Keratinocyte (primary cell): ENCODE measurements at regions not wholly inside any gene's neighbourhood (a gene's known extent, or its start where the extent isn't known, plus 50 kb on each side); places are given as distances from the start of the nearest gene placed in this dataset.

Source experiments
- DNase-seq: peaks from one replicate; pipeline ENCODE4 v3.0.0-alpha.2; 2011; ENCODE audit warnings: low read depth, missing footprints, low spot score
- FAIRE-seq: peaks from 2 replicates; lab custom pipeline; 2011; peaks lifted over from hg19 to GRCh38; lab: Jason Lieb, UNC
- H2AFZ ChIP-seq: 2 replicates; pipeline ENCODE4 v1.6.0; 2012; ENCODE audit warnings: low read length, control low read depth, inconsistent platforms; ENCODE audit not compliant: control insufficient read depth
- H3K27ac ChIP-seq: 2 replicates; pipeline ENCODE4 v1.5.1; 2011; ENCODE audit warnings: low read length; ENCODE audit not compliant: control insufficient read depth, insufficient read depth
- H3K27me3 ChIP-seq: 3 replicates; pipeline ENCODE4 v1.6.0; 2011; ENCODE audit warnings: low read length; ENCODE audit not compliant: control insufficient read depth, insufficient read depth; ENCODE audit errors: extremely low read depth
- H3K36me3 ChIP-seq, 2 experiments: 2 replicates in 1 of 2; 3 replicates in 1 of 2; pipeline ENCODE4 v1.5.1; 2011; ENCODE audit warnings: low read length in 2 of 2, mild to moderate bottlenecking in 1 of 2; ENCODE audit not compliant: control insufficient read depth in 2 of 2, insufficient read depth in 2 of 2; ENCODE audit errors: extremely low read depth in 1 of 2
- H3K4me1 ChIP-seq: 3 replicates; pipeline ENCODE4 v1.5.1; 2011; ENCODE audit warnings: low read length; ENCODE audit not compliant: control insufficient read depth, insufficient read depth; ENCODE audit errors: extremely low read depth
- H3K4me2 ChIP-seq: 3 replicates; pipeline ENCODE4 v1.6.0; 2011; ENCODE audit warnings: low read depth, low read length; ENCODE audit not compliant: control insufficient read depth, insufficient read depth; ENCODE audit errors: extremely low read depth
- H3K4me3 ChIP-seq, 3 experiments: fragments of 200-600 bp in 1 of 3; sonication (generic) in 1 of 3; 2 replicates in 2 of 3; 3 replicates in 1 of 3; pipeline ENCODE4 v1.5.1; 2011 to 2016; ENCODE audit warnings: low read length in 3 of 3, mild to moderate bottlenecking in 3 of 3, control low read depth in 2 of 3, inconsistent platforms in 1 of 3, low read depth in 1 of 3, mixed read lengths in 1 of 3, mixed run types in 1 of 3, moderate library complexity in 1 of 3; ENCODE audit not compliant: control insufficient read depth in 2 of 3, insufficient read depth in 2 of 3; ENCODE audit errors: extremely low read depth in 1 of 3
- H3K79me2 ChIP-seq: 2 replicates; pipeline ENCODE4 v1.6.0; 2012; ENCODE audit warnings: low read length; ENCODE audit not compliant: control insufficient read depth, insufficient read depth
- H3K9ac ChIP-seq: 3 replicates; pipeline ENCODE4 v1.6.0; 2011; ENCODE audit warnings: low read length; ENCODE audit not compliant: control insufficient read depth, insufficient read depth; ENCODE audit errors: extremely low read depth
- H3K9me1 ChIP-seq: 3 replicates; pipeline ENCODE4 v1.6.0; 2011; ENCODE audit warnings: low read length; ENCODE audit not compliant: control insufficient read depth, insufficient read depth; ENCODE audit errors: extremely low read depth
- H3K9me3 ChIP-seq: 2 replicates; pipeline ENCODE4 v1.5.1; 2012; ENCODE audit warnings: low read depth, low read length; ENCODE audit not compliant: control insufficient read depth
- H4K20me1 ChIP-seq: 3 replicates; pipeline ENCODE4 v1.6.0; 2011; ENCODE audit warnings: low read length; ENCODE audit not compliant: control insufficient read depth, insufficient read depth; ENCODE audit errors: extremely low read depth
- EZH2 ChIP-seq: IDR thresholded peaks from one replicate; pipeline ENCODE4 v1.6.1; 2012; ENCODE audit warnings: inconsistent platforms, mild to moderate bottlenecking, low read length, moderate library complexity
- dilution Hi-C: fragments of 300-500 bp; cut with MboI; formaldehyde crosslinking; loops from one replicate; pipeline ENCODE4 v1.7.0; 2020; ENCODE audit warnings: low sequenced_read_pairs; ENCODE audit not compliant: extremely low pct_ligation_motif_present
- TF ChIP-seq, protein P1 (sequence below), 3 experiments: IDR thresholded peaks in 1 of 3; conservative IDR thresholded peaks in 1 of 3; optimal IDR thresholded peaks in 1 of 3; 2 replicates in 2 of 3; 3 replicates in 1 of 3; pipeline versions ENCODE3 to v1.5.1; 2011; ENCODE audit warnings: low read length in 3 of 3, mild to moderate bottlenecking in 3 of 3, moderate library complexity in 2 of 3, control low read depth in 1 of 3, inconsistent platforms in 1 of 3; ENCODE audit not compliant: insufficient read depth in 2 of 3; ENCODE audit errors: extremely low read depth in 1 of 3

DNA sequence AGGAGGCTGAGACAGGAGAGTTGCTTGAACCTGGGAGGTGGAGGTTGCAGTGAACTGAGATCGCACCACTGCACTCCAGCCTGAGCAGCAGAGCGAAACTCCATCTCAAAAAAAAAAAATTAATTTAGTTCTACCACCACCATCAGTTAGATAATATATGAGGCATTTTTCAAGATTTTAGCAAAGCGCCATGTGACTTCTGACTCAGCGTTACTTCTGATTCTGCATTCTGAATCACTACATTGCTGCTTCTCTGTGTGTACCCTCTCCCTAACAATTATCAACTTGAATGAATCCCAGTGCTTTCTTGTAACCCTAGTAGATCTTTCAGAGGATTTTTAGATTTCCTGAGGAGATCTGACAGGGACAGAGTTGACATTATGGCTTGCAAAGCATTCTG, 176.8 kb upstream of the SORCS1 start:
- dilution Hi-C loops, result no loop called here
- FAIRE-seq, result no peak

DNA sequence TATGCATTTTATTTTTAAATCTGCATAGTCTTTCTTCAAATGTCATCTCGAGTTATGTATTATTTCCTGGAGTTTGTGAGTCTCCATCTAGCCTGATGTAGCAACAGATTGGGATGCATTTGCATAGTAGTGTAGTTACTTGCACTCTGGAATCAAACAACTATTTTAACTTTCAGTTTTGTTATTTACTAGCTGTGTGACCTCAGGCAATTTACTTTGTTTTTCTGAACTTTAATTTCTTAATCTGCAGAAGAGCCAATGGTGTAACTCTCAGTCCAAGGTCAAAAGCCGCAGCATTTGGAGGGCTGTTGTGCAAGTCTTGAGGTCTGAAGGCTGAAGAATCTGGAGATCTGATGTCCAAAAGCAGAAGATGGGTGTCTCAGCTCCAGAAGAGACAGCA, 175.8 kb upstream of the SORCS1 start:
- no peak overlapping the region for H3K4me3 ChIP-seq
- no peaks in the 10 kb centered on the region for H3K36me3 ChIP-seq
- H3K9me3 ChIP-seq, result no peaks in the 10 kb centered on the region
- H3K79me2 ChIP-seq, result no peaks in the 10 kb centered on the region
- DNase-seq (no peak), FAIRE-seq (no peak)
- dilution Hi-C loops, result no loop called here
- no peak overlapping the region for H3K9ac ChIP-seq
- TF ChIP-seq, protein P1, sequence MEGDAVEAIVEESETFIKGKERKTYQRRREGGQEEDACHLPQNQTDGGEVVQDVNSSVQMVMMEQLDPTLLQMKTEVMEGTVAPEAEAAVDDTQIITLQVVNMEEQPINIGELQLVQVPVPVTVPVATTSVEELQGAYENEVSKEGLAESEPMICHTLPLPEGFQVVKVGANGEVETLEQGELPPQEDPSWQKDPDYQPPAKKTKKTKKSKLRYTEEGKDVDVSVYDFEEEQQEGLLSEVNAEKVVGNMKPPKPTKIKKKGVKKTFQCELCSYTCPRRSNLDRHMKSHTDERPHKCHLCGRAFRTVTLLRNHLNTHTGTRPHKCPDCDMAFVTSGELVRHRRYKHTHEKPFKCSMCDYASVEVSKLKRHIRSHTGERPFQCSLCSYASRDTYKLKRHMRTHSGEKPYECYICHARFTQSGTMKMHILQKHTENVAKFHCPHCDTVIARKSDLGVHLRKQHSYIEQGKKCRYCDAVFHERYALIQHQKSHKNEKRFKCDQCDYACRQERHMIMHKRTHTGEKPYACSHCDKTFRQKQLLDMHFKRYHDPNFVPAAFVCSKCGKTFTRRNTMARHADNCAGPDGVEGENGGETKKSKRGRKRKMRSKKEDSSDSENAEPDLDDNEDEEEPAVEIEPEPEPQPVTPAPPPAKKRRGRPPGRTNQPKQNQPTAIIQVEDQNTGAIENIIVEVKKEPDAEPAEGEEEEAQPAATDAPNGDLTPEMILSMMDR (optimal IDR thresholded peaks at IDR 0.05 in 1 of 3, IDR thresholded peaks at IDR 0.05 in 1 of 3, conservative IDR thresholded peaks at IDR 0.05 in 1 of 3; ENCODE audit: extremely low read depth in 1 of 3, insufficient read depth in 2 of 3, low read length in 3 of 3), result no peak
- TF ChIP-seq EZH2, result no peak
- no peak overlapping the region for H2AFZ ChIP-seq
- no peaks in the 10 kb centered on the region for H4K20me1 ChIP-seq
- H3K9me1 ChIP-seq, result no peaks in the 10 kb centered on the region
- no peak overlapping the region for H3K4me2 ChIP-seq
- no peaks in the 10 kb centered on the region for H3K27me3 ChIP-seq
- no peak overlapping the region for H3K27ac ChIP-seq
- no peaks in the 10 kb centered on the region for H3K4me1 ChIP-seq

More for the DNA sequence above, 176.8 kb upstream of the SORCS1 start:
- DNase-seq, result no peak
- TF ChIP-seq EZH2, result no peak
- TF ChIP-seq, protein P1 (optimal IDR thresholded peaks at IDR 0.05 in 1 of 3, IDR thresholded peaks at IDR 0.05 in 1 of 3, conservative IDR thresholded peaks at IDR 0.05 in 1 of 3; ENCODE audit: extremely low read depth in 1 of 3, insufficient read depth in 2 of 3, low read length in 3 of 3), result no peak
- Histone ChIP-seq H3K9me3 (no peaks in the 10 kb centered on the region), H3K4me3 (no peak overlapping the region), H3K79me2 (no peaks in the 10 kb centered on the region), H3K4me1 (no peaks in the 10 kb centered on the region), H3K36me3 (no peaks in the 10 kb centered on the region), H3K9ac (no peak overlapping the region), H3K9me1 (no peaks in the 10 kb centered on the region), H3K27me3 (no peaks in the 10 kb centered on the region), H3K4me2 (no peak overlapping the region), H3K27ac (no peak overlapping the region), H2AFZ (no peak overlapping the region), H4K20me1 (no peaks in the 10 kb centered on the region)
